GM19372 (cell line): ENCODE measurements at regions not wholly inside any gene's neighbourhood (a gene's known extent, or its start where the extent isn't known, plus 50 kb on each side); places are given as distances from the start of the nearest gene placed in this dataset.

Source experiments
- ATAC-seq: cut with Tn5 transposase; IDR thresholded peaks from one replicate; pipeline ENCODE4 v1.9.1; 2021; ENCODE audit warnings: mild to moderate bottlenecking, low read depth, moderate library complexity; ENCODE audit not compliant: unreplicated experiment

GRCh38 chr15:81987628-81988027 lies 58.2 kb downstream of the MEX3B start:
- no peak for ATAC-seq

GRCh38 chr15:81983497-81983896 lies 62.3 kb downstream of the MEX3B start:
- no peak for ATAC-seq

- ATAC-seq: no peak
Observed at GRCh38 chr15:81982808-81983207, 63.0 kb downstream of the MEX3B start.

GRCh38 chr15:81981908-81982307 lies 63.9 kb downstream of the MEX3B start:
- no peak for ATAC-seq

- ATAC-seq: no peak
Observed at GRCh38 chr15:81977464-81977863, 68.4 kb downstream of the MEX3B start.

GRCh38 chr15:81968691-81969090 lies 77.1 kb downstream of the MEX3B start:
- no peak for ATAC-seq

- no peak for ATAC-seq
Observed at GRCh38 chr15:81966631-81967030, 79.2 kb downstream of the MEX3B start.

GRCh38 chr15:81962482-81962881 lies 83.3 kb downstream of the MEX3B start:
- ATAC-seq: no peak

- ATAC-seq: no peak
Observed at GRCh38 chr15:81959196-81959595, 86.6 kb downstream of the MEX3B start.

- ATAC-seq: no peak
Observed at GRCh38 chr15:81957698-81958097, 88.1 kb downstream of the MEX3B start.

- no peak for ATAC-seq
Observed at GRCh38 chr15:81955382-81956062, 90.3 kb downstream of the MEX3B start.

- ATAC-seq: no peak
Observed at GRCh38 chr15:81954158-81954783, 91.5 kb downstream of the MEX3B start.

- no peak for ATAC-seq
Observed at GRCh38 chr15:81950841-81951414, 94.9 kb downstream of the MEX3B start.

GRCh38 chr15:81948751-81949150 lies 97.1 kb downstream of the MEX3B start:
- ATAC-seq: no peak

GRCh38 chr15:81948222-81948621 lies 97.6 kb downstream of the MEX3B start:
- no peak for ATAC-seq

GRCh38 chr15:81947548-81947947 lies 98.3 kb downstream of the MEX3B start:
- no peak for ATAC-seq

GRCh38 chr15:81945014-81945615 lies 100.7 kb downstream of the MEX3B start:
- ATAC-seq: no peak

GRCh38 chr15:81942655-81943195 lies 103.1 kb downstream of the MEX3B start:
- no peak for ATAC-seq

GRCh38 chr15:81942157-81942556 lies 103.7 kb downstream of the MEX3B start:
- ATAC-seq: no peak

GRCh38 chr15:81941479-81941878 lies 104.3 kb downstream of the MEX3B start:
- no peak for ATAC-seq
